Osteoblast (primary cell): ENCODE measurements at regions not wholly inside any gene's neighbourhood (a gene's known extent, or its start where the extent isn't known, plus 50 kb on each side); places are given as distances from the start of the nearest gene placed in this dataset.

Experiments used
- DNase-seq: peaks from one replicate; pipeline ENCODE4 v3.0.0; 2011; ENCODE audit warnings: low spot score, mixed read lengths; ENCODE audit not compliant: insufficient read length; ENCODE audit errors: missing footprints
- H2AFZ ChIP-seq: 2 replicates; pipeline ENCODE4 v1.6.0; 2011; ENCODE audit warnings: mild to moderate bottlenecking, low read length
- H3K27ac ChIP-seq: 2 replicates; pipeline ENCODE4 v1.5.1; 2011; ENCODE audit warnings: mild to moderate bottlenecking, low read depth, low read length, moderate library complexity
- H3K27me3 ChIP-seq: 2 replicates; pipeline ENCODE4 v1.6.0; 2012; ENCODE audit warnings: mild to moderate bottlenecking, control low read depth, inconsistent platforms, low read length, moderate library complexity; ENCODE audit not compliant: insufficient read depth
- H3K36me3 ChIP-seq: 2 replicates; pipeline ENCODE4 v1.5.1; 2011; ENCODE audit warnings: mild to moderate bottlenecking, low read length, control low read depth, moderate library complexity; ENCODE audit not compliant: insufficient read depth
- H3K4me1 ChIP-seq: 2 replicates; pipeline ENCODE4 v1.5.1; 2011; ENCODE audit warnings: mild to moderate bottlenecking, low read length, control low read depth, moderate library complexity; ENCODE audit not compliant: insufficient read depth
- H3K4me2 ChIP-seq: 2 replicates; pipeline ENCODE4 v1.6.0; 2011; ENCODE audit warnings: mild to moderate bottlenecking, low read length; ENCODE audit not compliant: insufficient read depth
- H3K4me3 ChIP-seq: fragments of 200-600 bp; sonication (generic); 3 replicates; pipeline ENCODE4 v1.5.1; 2012; ENCODE audit warnings: mild to moderate bottlenecking, low read length, inconsistent platforms; ENCODE audit not compliant: insufficient read depth
- H3K79me2 ChIP-seq: 2 replicates; pipeline ENCODE4 v1.6.0; 2012; ENCODE audit warnings: mild to moderate bottlenecking, low read length, control low read depth, inconsistent platforms; ENCODE audit not compliant: insufficient read depth
- H3K9me3 ChIP-seq: 2 replicates; pipeline ENCODE4 v1.5.1; 2011; ENCODE audit warnings: low read depth, low read length, control low read depth
- H4K20me1 ChIP-seq: 2 replicates; pipeline ENCODE4 v1.6.0; 2012; ENCODE audit warnings: mild to moderate bottlenecking, low read length, control low read depth; ENCODE audit not compliant: insufficient read depth
- TF ChIP-seq, protein P1 (sequence below): IDR thresholded peaks from 2 replicates; pipeline ENCODE4 v1.5.1; 2011; ENCODE audit warnings: mild to moderate bottlenecking, low read depth, low read length, moderate library complexity; ENCODE audit errors: extremely low read depth

DNA sequence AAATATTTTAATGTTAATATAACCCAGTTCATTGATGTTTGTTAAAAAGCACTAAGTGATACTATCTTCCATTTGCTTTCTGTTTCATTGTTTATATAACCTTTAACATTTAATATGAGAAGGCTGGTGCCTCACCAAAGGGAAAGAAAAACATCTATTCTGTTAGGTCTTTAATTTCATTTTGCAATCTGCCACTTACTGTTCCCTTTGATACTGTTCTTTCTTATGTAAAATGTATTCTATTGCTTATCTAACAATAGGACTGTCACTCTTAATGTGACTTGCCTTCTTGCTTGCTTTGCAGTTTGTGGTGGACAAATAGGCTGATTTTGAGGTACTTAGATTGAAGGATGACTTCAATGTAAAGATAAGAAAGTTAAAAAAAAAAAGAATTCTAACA lies 1666.1 kb upstream of the DDX18 start:
- Histone ChIP-seq H3K4me2 (no peak overlapping the region), H3K36me3 (no peaks in the 10 kb centered on the region), H3K27ac (no peak overlapping the region), H3K27me3 (no peaks in the 10 kb centered on the region), H3K9me3 (peaks cover 2% of the 10 kb centered on the region), H2AFZ (no peak overlapping the region), H3K79me2 (no peaks in the 10 kb centered on the region), H4K20me1 (no peaks in the 10 kb centered on the region), H3K4me3 (no peak overlapping the region), H3K4me1 (no peaks in the 10 kb centered on the region)
- TF ChIP-seq, protein P1, sequence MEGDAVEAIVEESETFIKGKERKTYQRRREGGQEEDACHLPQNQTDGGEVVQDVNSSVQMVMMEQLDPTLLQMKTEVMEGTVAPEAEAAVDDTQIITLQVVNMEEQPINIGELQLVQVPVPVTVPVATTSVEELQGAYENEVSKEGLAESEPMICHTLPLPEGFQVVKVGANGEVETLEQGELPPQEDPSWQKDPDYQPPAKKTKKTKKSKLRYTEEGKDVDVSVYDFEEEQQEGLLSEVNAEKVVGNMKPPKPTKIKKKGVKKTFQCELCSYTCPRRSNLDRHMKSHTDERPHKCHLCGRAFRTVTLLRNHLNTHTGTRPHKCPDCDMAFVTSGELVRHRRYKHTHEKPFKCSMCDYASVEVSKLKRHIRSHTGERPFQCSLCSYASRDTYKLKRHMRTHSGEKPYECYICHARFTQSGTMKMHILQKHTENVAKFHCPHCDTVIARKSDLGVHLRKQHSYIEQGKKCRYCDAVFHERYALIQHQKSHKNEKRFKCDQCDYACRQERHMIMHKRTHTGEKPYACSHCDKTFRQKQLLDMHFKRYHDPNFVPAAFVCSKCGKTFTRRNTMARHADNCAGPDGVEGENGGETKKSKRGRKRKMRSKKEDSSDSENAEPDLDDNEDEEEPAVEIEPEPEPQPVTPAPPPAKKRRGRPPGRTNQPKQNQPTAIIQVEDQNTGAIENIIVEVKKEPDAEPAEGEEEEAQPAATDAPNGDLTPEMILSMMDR: no peak
- DNase-seq: peak; percentile 36

DNA sequence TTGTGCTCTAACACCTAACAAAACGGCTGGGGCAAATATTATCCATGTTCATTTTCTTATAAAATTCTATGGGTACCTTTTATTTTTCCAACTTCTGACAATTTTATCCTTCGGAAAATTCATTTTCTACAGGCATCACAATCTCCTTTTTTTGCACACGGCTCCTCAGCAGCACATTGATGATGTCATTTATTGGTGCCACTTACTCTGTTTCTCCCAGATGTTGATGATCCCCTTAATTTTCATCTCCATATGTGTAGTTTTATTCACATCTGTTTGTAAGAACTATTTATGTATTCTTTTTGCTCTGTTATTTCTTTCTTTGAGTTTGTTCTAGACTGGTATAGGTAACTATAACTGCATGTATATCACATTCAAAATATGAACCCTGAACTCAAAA lies 1660.8 kb upstream of the DDX18 start:
- H3K4me2 ChIP-seq: no peak overlapping the region
- no peak for DNase-seq
- no peak overlapping the region for H3K27ac ChIP-seq
- no peak overlapping the region for H3K4me3 ChIP-seq
- H4K20me1 ChIP-seq: no peaks in the 10 kb centered on the region
- H3K36me3 ChIP-seq: no peaks in the 10 kb centered on the region
- H2AFZ ChIP-seq: no peak overlapping the region
- peaks cover 2% of the 10 kb centered on the region for H3K9me3 ChIP-seq
- no peaks in the 10 kb centered on the region for H3K4me1 ChIP-seq
- no peaks in the 10 kb centered on the region for H3K79me2 ChIP-seq
- no peaks in the 10 kb centered on the region for H3K27me3 ChIP-seq
- TF ChIP-seq, protein P1: no peak

DNA sequence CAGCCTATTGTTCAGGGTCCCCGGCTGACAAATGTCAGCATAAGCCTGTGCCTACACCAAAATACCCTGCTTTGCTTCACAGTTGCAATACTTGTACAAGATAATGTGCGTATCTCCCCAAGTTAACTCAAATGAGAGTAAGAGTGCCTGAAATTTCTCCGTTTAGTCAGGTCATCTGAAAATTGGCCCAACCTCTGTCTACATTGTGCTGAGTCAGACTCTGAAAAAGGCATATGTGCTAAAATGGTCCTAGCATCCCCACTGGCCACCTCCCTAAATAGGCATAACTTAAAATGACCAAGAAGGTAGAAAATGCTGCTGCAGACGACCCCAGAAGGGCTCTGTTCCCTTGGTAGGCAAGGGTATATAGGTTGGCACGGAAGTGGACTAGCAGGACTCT lies 1653.8 kb upstream of the DDX18 start:
- no peak overlapping the region for H3K27ac ChIP-seq

DNA sequence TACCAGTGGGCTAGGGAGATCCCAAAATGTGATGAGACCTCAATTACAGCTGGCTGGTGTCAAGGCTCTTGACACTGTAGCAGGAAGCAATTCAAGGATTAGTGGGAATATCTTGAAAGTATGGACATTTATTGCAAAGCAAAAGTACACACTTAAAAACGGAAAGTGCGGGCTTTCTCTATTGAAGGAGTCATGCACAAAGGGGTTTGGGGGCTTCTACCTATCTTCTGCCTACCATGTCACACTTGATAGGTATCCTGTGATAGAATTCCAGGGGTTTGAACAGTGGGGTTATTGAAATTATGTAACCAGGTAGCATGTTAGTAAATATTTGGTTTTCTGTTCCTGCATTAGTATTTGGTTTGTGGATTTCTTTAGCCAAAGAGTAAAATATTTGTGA lies 1652.1 kb upstream of the DDX18 start:
- no peaks in the 10 kb centered on the region for H3K27me3 ChIP-seq
- no peak for DNase-seq
- no peaks in the 10 kb centered on the region for H4K20me1 ChIP-seq
- no peak overlapping the region for H3K4me3 ChIP-seq
- no peak overlapping the region for H2AFZ ChIP-seq
- no peaks in the 10 kb centered on the region for H3K9me3 ChIP-seq
- no peaks in the 10 kb centered on the region for H3K79me2 ChIP-seq
- TF ChIP-seq, protein P1: no peak
- H3K36me3 ChIP-seq: no peaks in the 10 kb centered on the region
- H3K4me2 ChIP-seq: no peak overlapping the region
- H3K4me1 ChIP-seq: no peaks in the 10 kb centered on the region
- H3K27ac ChIP-seq: no peak overlapping the region

More for the DNA sequence above, 1653.8 kb upstream of the DDX18 start:
- Histone ChIP-seq H3K4me1 (no peaks in the 10 kb centered on the region), H3K36me3 (no peaks in the 10 kb centered on the region), H2AFZ (no peak overlapping the region), H3K79me2 (no peaks in the 10 kb centered on the region), H3K27me3 (no peaks in the 10 kb centered on the region), H3K9me3 (no peaks in the 10 kb centered on the region), H4K20me1 (no peaks in the 10 kb centered on the region), H3K4me2 (no peak overlapping the region), H3K4me3 (no peak overlapping the region)
- TF ChIP-seq, protein P1: no peak
- DNase-seq: no peak
